Upper lobe of left lung (tissue), 6 donors: ENCODE measurements at regions not wholly inside any gene's neighbourhood (a gene's known extent, or its start where the extent isn't known, plus 50 kb on each side); places are given as distances from the start of the nearest gene placed in this dataset.
A peak's percentile ranks its signal among the peaks of the same experiment; 100 is the strongest.

ENCODE experiments used
- ATAC-seq, 2 donors: fragments of 200-7000 bp; cut with Tn5 transposase; one replicate each; pipeline ENCODE4 v1.9.1; 2022; ENCODE audit warnings: mild to moderate bottlenecking in 2 of 2, moderate library complexity in 2 of 2; ENCODE audit not compliant: low FRiP score in 2 of 2
- DNase-seq, 2 donors: peaks; one replicate each; pipeline ENCODE4 v3.0.0-alpha.2; 2019 to 2020
- H3K27ac ChIP-seq, 4 donors: fragments of 200-600 bp; sonication (generic); one replicate each; pipeline ENCODE4 v1.5.1; 2016 to 2019
- H3K27me3 ChIP-seq, 4 donors: fragments of 200-600 bp; sonication (generic); one replicate each; pipeline ENCODE4 v1.5.1; 2017 to 2019
- H3K36me3 ChIP-seq, 4 donors: fragments of 200-600 bp; sonication (generic); one replicate each; pipeline ENCODE4 v1.5.1; 2016 to 2019
- H3K4me1 ChIP-seq, 4 donors: fragments of 200-600 bp; sonication (generic); one replicate each; pipeline ENCODE4 v1.5.1; 2018 to 2019
- H3K4me3 ChIP-seq, 4 donors: fragments of 200-600 bp; sonication (generic); one replicate each; pipeline ENCODE4 v1.5.1; 2017 to 2019; ENCODE audit warnings: mild to moderate bottlenecking in 2 of 4, moderate library complexity in 1 of 4
- H3K9me3 ChIP-seq, 4 donors: fragments of 200-600 bp; sonication (generic); one replicate each; pipeline ENCODE4 v1.5.1; 2018 to 2019
- CTCF ChIP-seq, 6 experiments: fragments of 450-650 bp in 4 of 6; fragments of 200-600 bp in 2 of 6; sonication (generic) in 2 of 6; IDR thresholded peaks; one replicate each; pipeline ENCODE4 v1.5.1; 2016 to 2019; ENCODE audit warnings: antibody characterized with exemption in 6 of 6
- EP300 ChIP-seq, 4 donors: sonication (generic); formaldehyde crosslinking; IDR thresholded peaks; one replicate each; pipeline ENCODE4 v1.5.1; 2017; ENCODE audit warnings: antibody characterized with exemption in 4 of 4, control low read depth in 2 of 4
- POLR2A ChIP-seq, 4 donors: fragments of 450-650 bp; IDR thresholded peaks; one replicate each; pipeline ENCODE4 v1.5.1; 2016 to 2017; ENCODE audit warnings: antibody characterized with exemption in 4 of 4, mild to moderate bottlenecking in 2 of 4
- POLR2AphosphoS5 ChIP-seq, 2 donors: sonication (generic); formaldehyde crosslinking; IDR thresholded peaks; one replicate each; pipeline ENCODE4 v1.5.1; 2017; ENCODE audit warnings: antibody characterized with exemption in 2 of 2
- WGBS, 2 donors: methylation state at CpG; one replicate each; pipeline ENCODE4 v1.1.5; 2017 to 2018; 5-methylcytosine and 5-hydroxymethylcytosine counted together
- donor health status: DM: no; HTN: no; CAD: no; lungs with moderate emphysema.
- donor health status: DM: no; HTN: yes; CAD: no; lungs with severe emphysema.

DNA sequence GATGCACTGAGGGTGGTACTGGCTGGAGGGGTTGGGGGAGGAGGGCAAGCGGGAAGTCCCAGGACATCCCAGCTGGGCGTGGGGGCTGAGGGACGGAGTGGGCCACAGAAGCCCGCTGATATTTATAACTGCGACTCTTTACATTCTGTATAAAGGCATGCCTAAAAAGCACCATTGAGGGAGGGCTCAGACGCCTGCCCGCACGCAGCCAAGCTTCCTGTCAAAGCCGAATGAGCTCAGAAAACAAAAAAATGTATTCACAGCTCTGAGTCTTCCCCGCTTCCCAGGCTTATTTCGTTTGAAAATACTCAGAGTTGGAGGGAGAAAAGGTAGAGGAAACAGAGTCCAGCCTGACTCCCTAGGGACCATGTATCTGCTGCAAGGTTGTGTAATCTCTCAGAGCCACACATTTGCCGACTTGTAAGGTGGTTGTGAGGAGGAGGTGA, 170.1 kb upstream of the HAAO start:
- H3K4me3 ChIP-seq = no peak overlapping the region
- ATAC-seq = no peak
- WGBS, 2 donors = 52 to 62% methylated on average over 12 of the region's 12 CpGs
- no peaks in the 10 kb centered on the region for H3K27me3 ChIP-seq
- TF ChIP-seq EP300 (IDR thresholded peaks at IDR 0.05) (no peak), POLR2AphosphoS5 (IDR thresholded peaks at IDR 0.05) (no peak), POLR2A (IDR thresholded peaks at IDR 0.05) (no peak), CTCF (IDR thresholded peaks at IDR 0.05) (no peak)
- peaks cover 26 to 47% (median 38%) of the 10 kb centered on the region in 4 donors for H3K4me1 ChIP-seq
- no peak for DNase-seq
- no peaks in the 10 kb centered on the region for H3K9me3 ChIP-seq
- H3K27ac ChIP-seq = peak overlapping the region in 2 of 4 donors; percentile 3 to 68
- no peaks in the 10 kb centered on the region for H3K36me3 ChIP-seq

- Histone ChIP-seq H3K27ac (peak overlapping the region; percentile 4 to 68 (median 56)), H3K4me1 (peaks cover 26 to 47% (median 38%) of the 10 kb centered on the region in 4 donors), H3K4me3 (no peak overlapping the region), H3K36me3 (no peaks in the 10 kb centered on the region), H3K27me3 (no peaks in the 10 kb centered on the region), H3K9me3 (no peaks in the 10 kb centered on the region)
- WGBS, 2 donors = 59 to 77% methylated on average over 6 to 7 of the region's 7 CpGs
- DNase-seq (no peak), ATAC-seq (no peak)
- no peak for TF ChIP-seq POLR2AphosphoS5 (IDR thresholded peaks at IDR 0.05)
- TF ChIP-seq POLR2A (IDR thresholded peaks at IDR 0.05) = no peak
Observed at GRCh38 chr2:42961961-42962360, 169.6 kb upstream of the HAAO start.

GRCh38 chr2:42961385-42961811, 169.0 kb upstream of the HAAO start:
- H3K9me3 ChIP-seq = no peaks in the 10 kb centered on the region
- no peak overlapping the region for H3K4me3 ChIP-seq
- no peaks in the 10 kb centered on the region for H3K27me3 ChIP-seq
- H3K27ac ChIP-seq = peak overlapping the region; percentile 4 to 68 (median 56)
- DNase-seq (no peak), ATAC-seq (peak in 1 of 2 donors; percentile 39)
- TF ChIP-seq EP300 (IDR thresholded peaks at IDR 0.05) (no peak), CTCF (IDR thresholded peaks at IDR 0.05) (no peak), POLR2AphosphoS5 (IDR thresholded peaks at IDR 0.05) (no peak), POLR2A (IDR thresholded peaks at IDR 0.05) (no peak)
- 47 to 48% methylated on average over 15 of the region's 15 CpGs for WGBS, 2 donors
- H3K36me3 ChIP-seq = no peaks in the 10 kb centered on the region
- peaks cover 26 to 47% (median 38%) of the 10 kb centered on the region in 4 donors for H3K4me1 ChIP-seq

- no peak overlapping the region for H3K4me3 ChIP-seq
- H3K36me3 ChIP-seq = no peaks in the 10 kb centered on the region
- H3K27ac ChIP-seq = peak overlapping the region; percentile 45 to 68 (median 56)
- WGBS, 2 donors = 89 to 91% methylated on average over 6 of the region's 6 CpGs
- H3K4me1 ChIP-seq = peaks cover 26 to 47% (median 38%) of the 10 kb centered on the region in 4 donors
- no peak for DNase-seq
- no peaks in the 10 kb centered on the region for H3K9me3 ChIP-seq
- no peaks in the 10 kb centered on the region for H3K27me3 ChIP-seq
- ATAC-seq = no peak
- no peak for TF ChIP-seq POLR2A (IDR thresholded peaks at IDR 0.05)
Observed at GRCh38 chr2:42960842-42961180, 168.4 kb upstream of the HAAO start.

DNA sequence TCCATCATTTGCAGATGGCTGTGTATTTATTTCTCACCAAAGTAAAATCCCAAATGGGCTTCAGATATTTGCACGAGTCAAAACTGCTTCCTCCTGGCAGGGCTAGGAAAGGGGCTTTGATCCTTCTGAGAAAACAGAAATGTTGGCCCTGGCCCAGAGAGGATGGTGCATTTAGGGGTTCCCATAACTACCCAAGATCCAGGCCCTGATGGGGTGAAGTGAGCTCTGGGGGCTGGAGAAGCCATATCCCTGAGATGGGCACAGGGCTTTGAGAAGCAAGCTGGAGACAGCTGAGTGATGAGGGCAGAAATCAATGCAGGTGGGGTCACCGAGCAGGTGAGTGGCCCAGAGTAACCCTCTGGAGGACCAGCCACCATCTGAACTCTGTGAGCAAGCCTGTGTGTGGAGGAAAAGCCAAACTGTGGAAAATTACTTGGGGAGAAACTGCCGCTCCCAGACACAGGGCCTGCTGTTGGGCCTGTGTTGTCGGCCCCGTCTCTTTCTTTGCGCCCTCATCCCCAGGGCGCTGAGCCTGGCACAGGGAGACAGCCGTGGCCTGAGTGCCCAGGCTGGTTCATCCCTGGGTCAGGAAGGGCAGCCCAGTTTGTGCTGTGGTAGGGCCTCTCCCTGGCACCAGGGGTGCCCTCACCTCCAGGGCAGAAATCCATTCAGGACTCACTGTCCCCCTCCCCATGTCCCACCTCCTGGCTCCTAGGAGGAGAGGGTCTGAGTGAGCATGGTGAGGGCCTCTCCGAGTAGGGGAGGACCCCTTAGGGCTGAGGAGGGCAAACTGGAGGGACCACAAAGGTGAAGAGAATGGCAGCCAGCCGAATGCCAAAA, 167.8 kb upstream of the HAAO start:
- no peak for ATAC-seq
- H3K27me3 ChIP-seq = no peaks in the 10 kb centered on the region
- 86 to 88% methylated on average over 9 to 10 of the region's 10 CpGs for WGBS, 2 donors
- no peaks in the 10 kb centered on the region for H3K9me3 ChIP-seq
- H3K4me3 ChIP-seq = no peak overlapping the region
- TF ChIP-seq POLR2AphosphoS5 (IDR thresholded peaks at IDR 0.05) (no peak), POLR2A (IDR thresholded peaks at IDR 0.05) (no peak), EP300 (IDR thresholded peaks at IDR 0.05) (no peak), CTCF (IDR thresholded peaks at IDR 0.05) (no peak)
- peaks cover 24 to 47% (median 38%) of the 10 kb centered on the region in 4 donors for H3K4me1 ChIP-seq
- H3K36me3 ChIP-seq = no peaks in the 10 kb centered on the region
- peak overlapping the region; percentile 45 to 68 (median 56) for H3K27ac ChIP-seq
- DNase-seq = no peak
